Mucosa of descending colon (tissue), 3 donors: ENCODE measurements at regions not wholly inside any gene's neighbourhood (a gene's known extent, or its start where the extent isn't known, plus 50 kb on each side); places are given as distances from the start of the nearest gene placed in this dataset.
A peak's percentile ranks its signal among the peaks of the same experiment; 100 is the strongest.
"Not testable (repeated sequence)": the region's sequence is repeated elsewhere in the genome, so short reads cannot be mapped to it uniquely, and the experiment has no call there.

ENCODE experiments used
- ATAC-seq: fragments of 200-7000 bp; cut with Tn5 transposase; one replicate; pipeline ENCODE4 v1.9.1; 2020; ENCODE audit warnings: mild to moderate bottlenecking, moderate library complexity
- DNase-seq, 3 donors: peaks; one replicate each; pipeline ENCODE4 v3.0.0-alpha.2; 2020
- H3K36me3 ChIP-seq: fragments of 200-600 bp; one replicate; pipeline ENCODE4 v1.8.0; 2021; ENCODE audit warnings: low read depth, mild to moderate bottlenecking
- H3K4me1 ChIP-seq: fragments of 200-600 bp; one replicate; pipeline ENCODE4 v1.8.0; 2021; ENCODE audit warnings: low read depth, mild to moderate bottlenecking
- H3K4me3 ChIP-seq: fragments of 200-600 bp; one replicate; pipeline ENCODE4 v1.8.0; 2021; ENCODE audit warnings: mild to moderate bottlenecking
- H3K9me3 ChIP-seq: fragments of 200-600 bp; one replicate; pipeline ENCODE4 v1.8.0; 2021; ENCODE audit warnings: mild to moderate bottlenecking
- intact Hi-C, 2 donors: fragments of 100-400 bp; cut with DNase I in 1 of 2; cut with micrococcal nuclease in 1 of 2; formaldehyde crosslinking; loops; one replicate each; pipeline versions ENCODE4 v1.11.0 to v1.11.1; 2022; cut with DNase I, micrococcal nuclease
- TF ChIP-seq, protein P1 (sequence below): fragments of 200-600 bp; IDR thresholded peaks from one replicate; pipeline ENCODE4 v1.8.0; 2022; ENCODE audit warnings: antibody characterized with exemption, mild to moderate bottlenecking
- donor health status: DM: no; HTN: no; CAD: no; lungs with moderate emphysema.
- donor health status: DM: no; HTN: no; CAD: no.
- donor health status: DM: no; HTN: yes; CAD: no.

DNA sequence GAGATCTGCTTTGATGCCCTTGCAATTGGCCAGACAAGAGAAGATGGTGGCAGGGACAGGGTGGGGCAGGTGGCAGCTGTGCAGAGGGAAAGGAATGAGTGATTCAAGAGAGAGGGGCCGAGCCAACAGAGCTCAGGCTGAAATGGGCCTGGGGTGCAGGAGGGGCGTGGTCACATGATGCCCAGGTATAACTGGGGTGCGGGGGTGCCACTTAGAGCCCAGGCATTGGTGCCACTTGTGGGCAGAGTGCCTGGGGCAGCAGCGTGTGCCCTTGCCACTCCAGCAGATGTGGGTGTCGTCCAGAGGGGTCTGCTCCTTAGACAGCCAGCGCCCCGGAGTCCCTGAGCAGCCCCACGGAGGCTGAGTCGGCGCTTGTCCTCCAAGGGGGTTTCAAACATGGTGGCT, 88.7 kb downstream of the PLXNA1 start:
- DNase-seq, result no peak
- TF ChIP-seq, protein P1, sequence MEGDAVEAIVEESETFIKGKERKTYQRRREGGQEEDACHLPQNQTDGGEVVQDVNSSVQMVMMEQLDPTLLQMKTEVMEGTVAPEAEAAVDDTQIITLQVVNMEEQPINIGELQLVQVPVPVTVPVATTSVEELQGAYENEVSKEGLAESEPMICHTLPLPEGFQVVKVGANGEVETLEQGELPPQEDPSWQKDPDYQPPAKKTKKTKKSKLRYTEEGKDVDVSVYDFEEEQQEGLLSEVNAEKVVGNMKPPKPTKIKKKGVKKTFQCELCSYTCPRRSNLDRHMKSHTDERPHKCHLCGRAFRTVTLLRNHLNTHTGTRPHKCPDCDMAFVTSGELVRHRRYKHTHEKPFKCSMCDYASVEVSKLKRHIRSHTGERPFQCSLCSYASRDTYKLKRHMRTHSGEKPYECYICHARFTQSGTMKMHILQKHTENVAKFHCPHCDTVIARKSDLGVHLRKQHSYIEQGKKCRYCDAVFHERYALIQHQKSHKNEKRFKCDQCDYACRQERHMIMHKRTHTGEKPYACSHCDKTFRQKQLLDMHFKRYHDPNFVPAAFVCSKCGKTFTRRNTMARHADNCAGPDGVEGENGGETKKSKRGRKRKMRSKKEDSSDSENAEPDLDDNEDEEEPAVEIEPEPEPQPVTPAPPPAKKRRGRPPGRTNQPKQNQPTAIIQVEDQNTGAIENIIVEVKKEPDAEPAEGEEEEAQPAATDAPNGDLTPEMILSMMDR, result no peak
- intact Hi-C loops, result no loop called here
- ATAC-seq, result no peak
- no peaks in the 10 kb centered on the region for H3K9me3 ChIP-seq
- no peaks in the 10 kb centered on the region for H3K36me3 ChIP-seq
- no peak overlapping the region for H3K4me3 ChIP-seq
- H3K4me1 ChIP-seq, result no peaks in the 10 kb centered on the region

DNA sequence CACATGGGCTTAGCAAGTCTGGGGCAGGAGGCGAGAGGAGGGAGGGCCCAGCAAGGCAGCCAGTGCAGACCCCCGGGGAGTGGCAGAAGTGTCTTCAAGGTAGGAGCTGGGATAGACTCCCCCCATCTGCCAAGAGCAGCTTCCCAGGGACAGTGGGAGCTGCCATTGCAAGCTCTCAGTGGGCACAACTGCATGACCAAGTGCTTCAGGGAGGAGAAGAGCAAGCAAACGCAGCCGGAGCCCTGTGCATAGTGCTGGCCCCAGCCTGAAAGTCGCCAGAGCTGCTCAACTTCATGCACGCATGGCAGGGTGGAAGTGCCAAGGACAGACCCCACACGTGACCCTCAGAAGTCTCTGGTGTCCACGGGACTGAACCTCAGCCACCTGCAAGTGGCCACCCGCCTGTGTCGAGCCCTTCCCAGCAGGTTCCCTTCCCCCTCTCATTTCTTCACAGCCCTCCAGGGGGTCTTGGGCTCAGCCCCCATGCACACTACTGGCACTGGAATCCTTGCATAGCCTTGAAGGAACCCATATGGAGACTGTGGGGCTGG, 89.4 kb downstream of the PLXNA1 start:
- intact Hi-C loops, result no loop called here
- Histone ChIP-seq H3K36me3 (no peaks in the 10 kb centered on the region), H3K4me3 (no peak overlapping the region), H3K4me1 (no peaks in the 10 kb centered on the region), H3K9me3 (no peaks in the 10 kb centered on the region)
- no peak for DNase-seq
- ATAC-seq, result no peak
- TF ChIP-seq, protein P1, result no peak

DNA sequence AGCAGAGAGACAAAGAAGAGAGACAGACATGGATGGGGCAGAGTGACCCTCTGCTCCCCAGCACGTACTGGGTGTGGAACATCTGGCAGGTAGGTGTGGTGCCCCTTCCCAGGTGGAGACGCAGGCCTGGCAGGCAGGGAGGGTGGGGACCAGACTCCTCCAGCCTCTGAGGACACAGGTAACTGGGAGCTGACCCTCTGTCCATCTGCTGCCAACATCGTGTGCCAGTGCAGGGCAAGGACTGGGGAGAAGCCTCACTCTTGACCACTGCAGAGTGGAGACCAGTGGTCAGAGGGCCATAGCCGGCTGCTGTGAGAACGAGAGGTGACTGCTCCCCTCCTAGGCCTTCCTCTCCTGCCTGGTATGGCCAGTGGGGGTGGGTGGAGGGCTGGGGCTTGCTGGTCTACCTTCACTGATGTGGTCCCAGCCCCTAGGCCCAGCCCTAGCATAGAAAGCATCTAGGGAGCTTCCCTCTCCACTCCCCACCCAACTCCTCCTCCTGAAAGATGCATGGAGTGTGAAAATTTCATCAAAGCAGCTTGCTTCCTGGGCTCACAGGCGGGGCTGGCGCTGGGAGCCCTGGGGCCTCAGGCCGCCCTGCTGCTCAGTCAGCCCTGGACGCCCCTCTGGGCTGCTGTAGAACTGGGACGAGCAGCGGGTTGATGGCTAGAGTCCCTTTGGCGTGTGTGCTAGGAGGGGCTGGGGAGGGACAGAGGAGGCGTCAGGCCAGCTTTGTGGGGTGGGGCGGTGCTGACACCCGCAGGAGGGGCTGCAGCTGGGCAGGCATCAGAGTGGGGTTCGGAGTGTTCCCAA, 90.3 kb downstream of the PLXNA1 start:
- TF ChIP-seq, protein P1, result no peak
- Histone ChIP-seq H3K4me3 (no peak overlapping the region), H3K9me3 (no peaks in the 10 kb centered on the region), H3K36me3 (no peaks in the 10 kb centered on the region), H3K4me1 (no peaks in the 10 kb centered on the region)
- no peak for DNase-seq
- intact Hi-C loops, result no loop called here
- ATAC-seq, result no peak

DNA sequence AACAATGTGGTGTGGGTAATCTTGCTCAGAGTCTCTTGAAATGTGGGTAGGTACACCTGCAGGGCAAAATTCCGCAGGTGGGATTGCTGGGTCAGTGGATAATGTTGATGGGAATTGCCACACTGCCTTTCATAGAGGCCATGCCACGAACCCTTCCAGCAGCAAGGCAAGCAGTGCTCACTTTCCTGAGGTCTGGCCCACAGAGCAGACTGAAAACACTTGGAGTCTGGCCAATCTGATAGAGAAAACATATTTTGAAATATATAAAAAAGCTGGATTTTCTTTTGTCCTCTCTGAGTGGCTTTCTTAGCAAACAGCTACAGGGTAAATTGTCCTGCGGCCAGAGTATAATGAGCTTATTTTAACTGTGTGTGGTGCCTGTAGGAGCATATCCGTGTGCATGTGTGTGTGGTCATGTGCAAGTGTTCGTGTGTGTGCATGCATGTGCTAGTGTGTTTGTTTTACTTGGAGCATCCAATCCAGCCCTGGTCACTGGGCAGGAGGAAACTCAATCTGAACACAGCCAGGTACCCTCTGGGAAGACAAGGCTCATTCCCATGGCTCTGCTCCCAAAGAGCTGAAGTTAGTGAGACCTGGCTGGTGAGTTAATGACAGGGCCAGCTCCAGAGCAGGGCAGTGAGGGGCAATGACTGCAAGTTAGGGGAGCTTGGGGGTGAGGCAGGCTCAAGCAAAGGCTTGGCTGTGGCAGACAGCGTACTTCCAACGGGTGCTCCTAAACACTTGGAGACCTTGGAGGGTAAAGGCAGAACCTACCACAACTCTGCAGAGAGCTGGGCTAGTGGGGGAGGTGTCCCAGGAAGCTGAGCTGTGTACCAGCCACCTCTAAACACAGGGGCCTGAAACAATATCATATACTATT, 91.3 kb downstream of the PLXNA1 start:
- H3K4me3 ChIP-seq, result no peak overlapping the region
- TF ChIP-seq, protein P1, result no peak
- no peaks in the 10 kb centered on the region for H3K36me3 ChIP-seq
- intact Hi-C loops, result no loop called here
- ATAC-seq, result no peak
- DNase-seq, result no peak
- no peaks in the 10 kb centered on the region for H3K4me1 ChIP-seq
- no peaks in the 10 kb centered on the region for H3K9me3 ChIP-seq

DNA sequence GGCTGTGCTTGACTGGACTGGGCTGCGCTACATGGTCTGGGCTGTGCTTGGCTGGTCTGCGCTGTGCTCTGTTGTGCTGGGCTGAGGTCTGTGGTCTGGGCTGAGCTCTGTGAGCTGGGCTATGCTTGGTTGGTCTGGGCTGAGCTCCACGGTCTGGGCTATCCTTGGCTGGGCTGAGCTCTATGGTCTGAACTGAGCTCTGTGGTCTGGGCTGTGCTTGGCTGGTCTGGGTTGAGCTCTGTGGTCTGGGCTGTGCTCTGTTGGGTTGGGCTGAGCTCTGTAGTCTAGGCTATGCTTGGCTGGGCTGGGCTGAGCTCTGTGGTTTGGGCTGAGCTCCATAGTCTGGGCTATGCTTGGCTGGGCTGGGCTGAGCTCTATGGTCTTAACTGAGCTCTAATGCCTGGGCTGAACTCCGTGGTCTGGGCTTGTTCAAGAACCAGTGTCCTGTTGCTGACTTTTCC, 92.0 kb downstream of the PLXNA1 start:
- H3K4me3 ChIP-seq, result no peak overlapping the region
- TF ChIP-seq, protein P1, result no peak
- peak; percentile 36 for ATAC-seq
- no peaks in the 10 kb centered on the region for H3K9me3 ChIP-seq
- DNase-seq, result peak in 1 of 3 donors; percentile 57
- H3K36me3 ChIP-seq, result no peaks in the 10 kb centered on the region
- H3K4me1 ChIP-seq, result no peaks in the 10 kb centered on the region
- intact Hi-C loops, result no loop called here

DNA sequence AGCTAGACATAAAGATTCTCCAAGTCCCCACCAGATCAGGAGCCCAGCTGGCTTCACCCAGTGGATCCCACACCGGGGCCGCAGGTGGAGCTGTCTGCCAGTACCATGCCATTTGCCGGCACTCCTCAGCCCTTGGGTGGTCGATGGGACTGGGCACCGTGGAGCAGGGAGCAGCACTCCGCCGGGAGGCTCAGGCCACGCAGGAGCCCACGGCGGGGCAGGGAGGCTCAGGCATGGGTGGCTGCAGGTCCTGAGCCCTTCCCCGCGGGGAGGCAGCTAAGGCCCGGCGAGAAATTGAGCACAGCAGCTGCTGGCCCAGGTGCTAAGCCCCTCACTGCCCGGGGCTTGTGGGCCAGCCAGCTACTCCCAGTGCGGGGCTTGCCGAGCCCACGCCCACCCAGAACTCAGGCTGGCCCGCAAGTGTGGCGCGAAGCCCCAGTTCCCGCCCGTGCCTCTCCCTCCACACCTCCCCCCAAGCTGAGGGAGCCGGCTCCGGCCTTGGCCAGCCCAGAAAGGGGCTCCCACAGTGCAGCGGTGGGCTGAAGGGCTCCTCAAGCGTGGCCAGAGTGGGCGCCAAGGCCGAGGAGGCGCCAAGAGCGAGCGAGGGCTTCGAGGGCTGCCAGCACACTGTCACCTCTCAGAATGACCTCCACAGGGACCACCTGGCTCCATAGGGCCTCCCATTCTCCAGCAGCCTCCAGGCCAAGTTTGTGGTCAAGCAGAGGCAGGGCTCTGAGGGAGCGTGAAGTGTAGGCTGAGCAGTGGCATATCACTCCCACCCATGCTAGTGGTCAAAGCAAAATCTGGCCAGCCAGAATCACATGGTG, 93.5 kb downstream of the PLXNA1 start:
- DNase-seq, result peak in 1 of 3 donors; percentile 22
- not testable (repeated sequence) for H3K9me3 ChIP-seq

More for the DNA sequence above, 93.5 kb downstream of the PLXNA1 start:
- ATAC-seq, H3K4me3 ChIP-seq, intact Hi-C loops, H3K4me1 ChIP-seq, H3K36me3 ChIP-seq: not testable (repeated sequence)
